HUDEP-2 (cell line): ENCODE measurements at regions not wholly inside any gene's neighbourhood (a gene's known extent, or its start where the extent isn't known, plus 50 kb on each side); places are given as distances from the start of the nearest gene placed in this dataset.
A peak's percentile ranks its signal among the peaks of the same experiment; 100 is the strongest.

Experiments used
- DNase-seq, 76 experiments: peaks; one replicate each; lab custom pipeline; 2025; ENCODE audit not compliant: unreplicated experiment in 76 of 76; lab: John Stamatoyannopoulos, UW

- no peak for DNase-seq
Observed at GRCh38 chr6:44599672-44600071, 212.2 kb downstream of the CDC5L start.

- DNase-seq, result no peak
Observed at GRCh38 chr6:44603044-44603686, 215.7 kb downstream of the CDC5L start.

DNA sequence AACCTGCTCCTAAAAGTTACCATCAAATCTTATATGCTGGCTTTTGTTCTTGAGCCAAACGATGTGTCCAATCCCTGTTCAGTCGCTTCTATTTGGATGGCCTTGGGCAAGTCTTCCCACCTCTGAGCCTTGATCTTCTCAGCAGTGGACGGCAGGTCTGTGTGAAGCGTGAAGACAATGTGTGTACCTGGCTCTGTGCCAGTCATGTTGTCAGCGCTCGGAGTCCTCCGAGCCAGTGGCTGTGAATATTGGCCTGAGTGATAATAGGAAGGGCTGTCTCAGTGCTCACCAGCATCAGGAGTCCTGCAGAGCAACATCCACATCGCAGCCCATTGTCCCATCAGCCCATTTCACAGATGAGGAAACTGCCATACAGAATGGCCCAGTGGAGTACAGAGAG, 219.0 kb downstream of the CDC5L start:
- no peak for DNase-seq

- DNase-seq, result no peak
Observed at GRCh38 chr6:44606976-44607375, 219.5 kb downstream of the CDC5L start.

GRCh38 chr6:44608175-44608574, 220.7 kb downstream of the CDC5L start:
- no peak for DNase-seq

DNA sequence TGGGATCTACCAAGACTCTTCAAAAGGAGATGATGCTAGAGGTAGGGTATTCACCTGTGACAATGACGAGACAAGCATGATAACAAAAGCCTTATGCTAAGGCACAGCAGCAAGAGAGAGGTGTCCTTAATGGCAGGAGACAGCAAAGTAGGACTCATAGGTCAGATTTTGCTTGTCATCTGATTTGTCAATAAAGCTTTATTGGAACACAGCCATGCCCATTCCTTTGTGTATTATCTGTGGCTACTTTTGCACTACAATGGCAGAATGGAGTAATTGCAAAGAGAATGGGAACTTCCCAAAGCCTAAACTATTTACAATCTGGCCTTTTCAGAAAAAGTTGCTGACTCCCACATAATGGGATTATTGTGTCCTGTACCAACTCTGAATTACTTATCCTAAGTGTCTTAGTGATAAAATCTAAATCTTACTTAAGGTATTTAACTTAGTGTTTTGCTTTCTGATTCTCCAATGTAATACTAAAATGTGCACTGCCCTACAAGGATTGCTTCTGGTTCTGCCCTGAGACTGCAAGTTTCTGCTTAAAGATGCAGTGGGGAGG, 221.6 kb downstream of the CDC5L start:
- no peak for DNase-seq

DNA sequence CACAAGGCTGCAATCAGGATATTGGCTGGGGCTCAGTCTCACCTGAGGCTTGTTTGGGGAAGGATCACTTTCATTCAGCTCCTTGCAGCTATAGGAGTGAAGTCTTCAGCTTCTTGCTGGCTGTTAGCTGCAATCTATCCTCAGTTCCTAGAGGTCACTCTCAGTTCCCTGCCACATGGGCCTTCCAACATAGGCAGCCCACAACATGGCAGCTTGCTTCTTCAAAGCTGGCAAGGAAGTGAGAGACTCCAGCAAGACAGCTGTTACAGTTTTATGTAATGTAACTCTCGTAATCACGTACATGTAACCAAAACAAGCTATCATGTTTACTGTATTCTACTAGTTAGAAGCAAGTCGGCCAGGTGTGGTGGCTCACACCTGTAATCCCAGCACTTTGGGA, 226.9 kb downstream of the CDC5L start:
- no peak for DNase-seq

GRCh38 chr6:44615621-44616020, 228.1 kb downstream of the CDC5L start:
- no peak for DNase-seq

DNA sequence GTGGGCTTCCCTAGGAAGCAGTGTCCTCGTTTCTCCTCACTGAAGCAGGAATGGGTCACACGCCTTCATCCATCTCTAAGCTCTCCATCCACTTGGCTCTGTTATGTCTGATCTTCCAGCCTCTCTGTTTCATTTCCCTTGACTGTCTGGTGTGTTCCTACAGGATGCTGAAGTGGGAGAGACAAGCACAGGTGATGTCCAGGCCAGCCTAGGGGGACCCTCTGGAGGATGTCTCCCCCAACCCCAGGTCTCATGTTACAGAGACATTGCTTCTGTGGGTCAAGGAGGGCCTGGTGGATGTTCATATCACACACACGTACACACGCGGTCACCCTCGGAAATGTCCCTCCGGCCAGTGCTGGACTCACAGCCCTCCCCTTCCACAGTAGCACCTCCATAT, 229.9 kb downstream of the CDC5L start:
- no peak for DNase-seq

- no peak for DNase-seq
Observed at GRCh38 chr6:44618371-44618770, 230.9 kb downstream of the CDC5L start.

GRCh38 chr6:44620922-44621321, 233.4 kb downstream of the CDC5L start:
- DNase-seq, result no peak

DNA sequence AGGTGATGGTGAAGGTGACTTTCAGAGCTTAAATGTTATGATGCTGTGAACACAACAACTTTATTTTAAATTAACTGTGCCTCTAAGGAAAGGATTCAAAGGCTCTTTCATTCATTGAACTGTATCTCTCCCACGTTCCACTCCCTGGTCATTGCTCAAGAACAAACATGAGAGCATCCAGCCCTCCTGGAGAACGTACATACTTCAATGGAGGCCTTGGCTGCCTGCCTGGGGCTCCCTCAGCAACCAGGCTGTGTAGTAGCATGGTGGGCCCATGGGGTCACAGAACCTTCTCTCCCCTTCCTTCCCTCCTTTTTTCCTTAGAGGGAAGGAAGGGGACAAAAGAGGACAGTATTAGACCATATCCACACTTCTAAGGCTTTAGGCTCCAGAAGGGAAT, 234.3 kb downstream of the CDC5L start:
- DNase-seq, result no peak

- DNase-seq, result no peak
Observed at GRCh38 chr6:44622555-44622954, 235.0 kb downstream of the CDC5L start.

GRCh38 chr6:44622956-44623355, 235.4 kb downstream of the CDC5L start:
- DNase-seq, result no peak

GRCh38 chr6:44624226-44624625, 236.7 kb downstream of the CDC5L start:
- DNase-seq, result no peak

- DNase-seq, result no peak
Observed at GRCh38 chr6:44624936-44625573, 237.5 kb downstream of the CDC5L start.

DNA sequence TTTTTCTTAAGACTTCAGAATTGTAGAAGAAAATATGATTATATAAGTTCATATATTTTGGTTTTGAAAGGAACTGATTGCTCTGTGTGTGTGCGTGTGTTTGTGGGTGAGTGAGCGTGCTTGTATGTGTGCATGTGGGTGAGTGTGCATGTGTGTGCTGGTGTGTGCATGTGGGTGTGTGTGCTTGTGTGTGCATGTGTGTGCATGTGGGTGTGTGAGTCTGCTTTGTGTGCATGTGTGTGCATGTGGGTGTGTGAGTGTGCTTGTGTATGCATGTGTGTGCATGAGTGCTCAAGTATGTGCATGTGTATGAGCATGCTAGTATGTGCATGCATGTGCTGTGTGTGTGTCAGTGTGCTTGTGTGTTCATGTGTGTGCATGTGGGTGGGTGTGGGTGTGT, 238.5 kb downstream of the CDC5L start:
- no peak for DNase-seq

GRCh38 chr6:44626616-44627015, 239.1 kb downstream of the CDC5L start:
- DNase-seq, result no peak

GRCh38 chr6:44627091-44627882, 239.8 kb downstream of the CDC5L start:
- peak in 1 of 76 experiments; percentile 8 for DNase-seq

- no peak for DNase-seq
Observed at GRCh38 chr6:44627883-44628271, 240.4 kb downstream of the CDC5L start.

DNA sequence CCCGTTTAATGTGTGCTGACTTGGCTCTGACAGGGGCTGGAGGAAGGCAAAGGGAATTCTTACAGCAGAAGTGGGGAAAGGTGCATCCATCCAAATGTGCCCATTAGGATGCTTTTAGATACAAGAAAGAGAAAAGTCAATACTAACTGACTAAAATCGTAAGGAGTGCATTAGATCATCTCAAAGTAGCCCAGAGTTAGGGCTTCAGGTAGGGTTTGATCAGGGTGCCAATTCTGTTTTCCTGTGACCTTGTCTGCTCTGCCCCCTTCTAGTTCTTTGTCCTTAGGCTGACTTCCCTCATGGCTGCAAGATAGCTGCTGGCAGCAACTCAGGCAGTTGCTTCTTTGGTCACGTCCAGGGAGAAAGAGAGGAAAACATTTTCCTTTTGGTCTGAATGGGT, 240.8 kb downstream of the CDC5L start:
- DNase-seq, result no peak

GRCh38 chr6:44629636-44630035, 242.1 kb downstream of the CDC5L start:
- DNase-seq, result no peak
